NCI-H2196 (cell line): ENCODE measurements at regions not wholly inside any gene's neighbourhood (a gene's known extent, or its start where the extent isn't known, plus 50 kb on each side); places are given as distances from the start of the nearest gene placed in this dataset.
"Not testable (repeated sequence)": the region's sequence is repeated elsewhere in the genome, so short reads cannot be mapped to it uniquely, and the experiment has no call there.

Source experiments
- DNase-seq: peaks from one replicate; lab custom pipeline; 2025; ENCODE audit not compliant: unreplicated experiment; lab: John Stamatoyannopoulos, UW

DNA sequence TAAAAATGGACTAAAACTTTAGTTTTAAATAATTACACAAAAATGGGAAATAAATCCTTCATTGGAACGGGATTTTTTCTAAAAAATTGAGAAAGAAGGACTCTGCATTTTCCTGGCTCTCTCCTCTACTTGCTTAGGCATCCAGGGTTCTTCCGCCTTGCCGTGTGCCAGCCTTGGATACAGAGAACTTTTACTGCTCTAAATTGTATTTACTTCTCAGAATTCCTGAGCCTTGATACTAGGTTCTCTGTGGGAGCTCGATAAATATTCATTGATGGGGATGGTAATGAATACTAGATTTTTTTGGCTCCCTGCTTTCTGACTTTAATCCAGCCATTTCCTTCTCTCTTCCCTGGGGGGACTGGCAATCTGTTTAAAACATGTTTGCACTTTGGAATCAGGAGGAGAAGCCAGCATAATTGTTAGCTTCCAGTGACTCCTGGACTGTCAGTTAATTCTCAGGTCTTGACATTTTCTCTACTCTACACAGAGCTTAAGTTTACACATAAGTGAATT is 746.1 kb upstream of the LRRTM1 start:
- DNase-seq: no peak

GRCh38 chr2:81043681-81044080 is 739.1 kb upstream of the LRRTM1 start:
- no peak for DNase-seq

- no peak for DNase-seq
Measured at GRCh38 chr2:81007104-81007503, 702.6 kb upstream of the LRRTM1 start.

DNA sequence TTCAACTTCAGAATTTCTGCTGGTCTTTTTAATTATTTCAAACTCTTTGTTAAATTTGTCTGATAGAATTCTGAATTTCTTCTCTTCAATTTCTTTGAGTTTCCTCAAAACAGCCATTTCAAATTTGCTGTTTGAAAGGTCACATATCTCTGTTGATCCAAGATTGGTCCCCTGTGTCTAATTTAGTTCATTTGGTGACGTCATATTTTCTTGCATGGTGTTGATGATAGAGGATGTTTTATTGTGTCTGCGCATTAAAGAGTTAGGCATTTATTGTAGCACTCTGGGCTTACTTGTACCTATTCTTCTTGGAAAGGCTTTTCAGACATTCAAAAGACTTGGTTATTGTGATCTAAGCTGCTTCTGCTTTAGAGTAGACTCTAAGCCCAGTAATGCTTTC is 698.4 kb upstream of the LRRTM1 start:
- DNase-seq: no peak

DNA sequence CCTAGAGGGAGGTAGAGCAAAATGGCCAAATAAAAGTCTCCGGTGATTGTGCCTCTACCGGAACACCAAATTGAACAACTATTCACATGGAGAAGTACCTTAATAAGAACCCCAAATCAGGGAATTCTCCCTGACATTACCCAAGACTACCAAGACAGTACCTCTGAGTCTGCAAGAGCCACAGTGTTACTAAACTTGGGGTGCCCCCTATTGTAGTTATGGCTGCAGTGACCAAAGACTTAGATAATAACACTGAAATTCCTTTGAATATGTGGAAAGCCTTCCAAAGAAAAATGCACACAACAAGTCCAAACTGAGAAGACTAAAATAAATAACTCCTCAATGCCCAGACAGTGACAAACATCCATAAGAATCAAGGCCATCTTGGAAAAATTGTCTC is 682.9 kb upstream of the LRRTM1 start:
- no peak for DNase-seq

GRCh38 chr2:80969900-80970299 is 665.3 kb upstream of the LRRTM1 start:
- DNase-seq: no peak

GRCh38 chr2:80968450-80968849 is 663.9 kb upstream of the LRRTM1 start:
- no peak for DNase-seq

GRCh38 chr2:80947601-80948130 is 643.1 kb upstream of the LRRTM1 start:
- DNase-seq: no peak

- DNase-seq: no peak
Measured at GRCh38 chr2:80943487-80943886, 638.9 kb upstream of the LRRTM1 start.

DNA sequence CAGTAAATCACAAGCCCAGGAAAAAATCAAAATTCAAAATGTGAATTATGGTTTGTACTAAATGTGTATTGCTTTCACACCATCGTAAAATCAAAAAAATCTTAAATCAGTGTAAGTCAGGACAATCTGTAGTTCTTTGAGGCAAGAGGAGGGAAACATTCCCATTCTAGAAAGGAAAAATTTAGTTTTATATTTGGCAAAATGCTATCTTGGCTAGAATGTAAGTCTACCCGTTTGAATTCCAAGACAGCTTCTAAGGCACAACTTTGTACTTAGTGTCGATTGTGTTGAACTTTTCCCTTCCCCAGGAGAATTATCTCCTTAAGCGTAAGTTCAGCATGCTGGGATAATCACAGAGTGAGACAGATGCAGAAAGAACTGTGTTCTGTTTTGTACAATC is 638.2 kb upstream of the LRRTM1 start:
- DNase-seq: no peak

DNA sequence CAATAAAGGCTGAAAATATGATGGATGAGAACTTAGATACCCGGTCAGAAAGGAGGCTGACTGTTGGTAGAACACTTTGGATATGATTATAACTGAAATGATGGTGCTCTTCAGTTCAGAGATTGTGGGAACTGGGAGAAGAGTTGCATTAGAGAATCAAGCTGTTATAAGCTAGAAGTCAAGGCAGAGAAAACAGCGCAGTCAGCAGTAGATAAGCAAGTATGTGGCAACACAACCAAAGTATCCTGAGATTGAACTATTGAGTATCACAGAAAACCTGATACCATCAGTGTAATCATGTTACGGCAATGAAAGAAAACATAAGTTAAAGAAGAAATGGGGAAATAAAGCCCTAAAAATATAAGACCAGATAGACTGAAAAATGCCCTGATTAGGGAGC is 633.9 kb upstream of the LRRTM1 start:
- DNase-seq: no peak

DNA sequence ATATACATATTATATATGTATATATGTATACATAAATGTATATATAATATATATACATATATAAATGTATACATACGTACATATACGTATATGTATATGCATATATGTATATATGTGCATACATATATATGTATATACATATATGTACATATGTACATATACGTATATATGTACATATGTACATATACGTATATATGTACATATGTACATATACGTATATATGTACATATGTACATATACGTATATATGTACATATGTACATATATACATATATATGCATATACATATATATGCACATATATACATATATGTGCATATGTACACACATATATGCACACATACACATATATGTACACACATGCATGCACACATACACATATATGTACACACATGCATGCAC is 627.3 kb upstream of the LRRTM1 start:
- DNase-seq: not testable (repeated sequence)

DNA sequence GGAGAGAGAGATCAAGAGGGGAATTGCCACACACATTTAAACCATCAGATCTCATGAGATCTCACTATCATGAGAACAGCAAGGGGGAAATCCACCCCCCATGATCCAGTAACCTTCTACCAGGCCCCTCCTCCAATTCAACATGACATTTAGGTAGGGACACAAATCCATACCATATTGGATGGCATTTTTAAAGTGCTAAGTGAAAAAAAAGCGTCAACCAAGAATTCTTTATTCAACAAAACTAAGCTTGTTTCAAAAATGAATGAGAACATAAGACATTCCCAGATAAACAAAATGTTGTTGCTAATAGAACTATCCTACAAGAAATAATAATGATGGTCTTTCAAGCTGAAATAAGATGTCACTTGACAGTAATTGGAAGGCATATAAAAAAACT is 626.2 kb upstream of the LRRTM1 start:
- no peak for DNase-seq

- no peak for DNase-seq
Measured at GRCh38 chr2:80926168-80926567, 621.6 kb upstream of the LRRTM1 start.

GRCh38 chr2:80896576-80896975 is 592.0 kb upstream of the LRRTM1 start:
- no peak for DNase-seq

GRCh38 chr2:80894486-80894885 is 589.9 kb upstream of the LRRTM1 start:
- DNase-seq: no peak

DNA sequence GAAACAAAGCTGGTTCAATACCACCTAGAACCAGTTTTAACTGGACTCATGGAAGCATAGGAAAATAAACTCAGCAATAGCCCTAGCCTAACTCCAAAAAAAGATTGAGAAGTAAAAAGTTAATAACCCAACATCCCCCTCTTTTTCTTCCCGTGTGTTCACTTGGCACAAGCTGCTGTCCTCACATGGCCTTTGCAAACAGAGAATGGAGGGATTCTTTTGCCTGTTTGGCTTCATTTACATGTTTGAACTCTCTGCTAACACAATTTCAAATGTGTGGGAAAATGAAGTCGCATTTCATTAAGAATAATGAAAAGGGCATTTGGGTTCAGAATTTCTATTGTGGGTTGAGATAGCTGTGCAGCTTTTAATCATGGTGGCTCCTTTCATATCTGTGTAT is 589.2 kb upstream of the LRRTM1 start:
- no peak for DNase-seq

- no peak for DNase-seq
Measured at GRCh38 chr2:80889009-80889408, 584.5 kb upstream of the LRRTM1 start.

DNA sequence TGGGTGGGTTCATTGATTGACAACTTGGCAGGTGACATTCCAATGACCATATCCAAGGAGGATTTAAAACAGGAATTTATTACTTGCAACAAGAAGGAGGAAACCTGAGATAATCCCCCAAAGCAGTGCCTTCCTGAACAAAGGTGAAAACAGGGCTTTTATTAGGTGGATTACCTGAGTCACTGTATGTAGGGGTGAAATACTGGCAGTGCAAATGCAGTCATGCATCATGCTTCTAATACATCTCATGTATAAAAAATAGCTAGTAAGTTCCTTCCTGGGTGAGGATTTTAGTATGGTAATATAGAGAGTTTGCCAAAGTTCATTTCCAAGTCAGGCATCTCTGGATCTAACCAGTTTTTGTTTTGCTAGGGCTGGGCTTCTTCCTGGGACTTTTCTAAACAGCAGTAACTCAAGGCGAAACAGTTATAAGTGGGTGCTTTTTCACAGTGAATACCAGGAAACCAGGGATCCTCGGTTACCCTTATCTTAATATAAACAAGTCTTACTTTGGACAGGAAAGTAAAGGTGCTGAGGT is 583.4 kb upstream of the LRRTM1 start:
- DNase-seq: no peak

GRCh38 chr2:80874374-80874773 is 569.8 kb upstream of the LRRTM1 start:
- DNase-seq: no peak

DNA sequence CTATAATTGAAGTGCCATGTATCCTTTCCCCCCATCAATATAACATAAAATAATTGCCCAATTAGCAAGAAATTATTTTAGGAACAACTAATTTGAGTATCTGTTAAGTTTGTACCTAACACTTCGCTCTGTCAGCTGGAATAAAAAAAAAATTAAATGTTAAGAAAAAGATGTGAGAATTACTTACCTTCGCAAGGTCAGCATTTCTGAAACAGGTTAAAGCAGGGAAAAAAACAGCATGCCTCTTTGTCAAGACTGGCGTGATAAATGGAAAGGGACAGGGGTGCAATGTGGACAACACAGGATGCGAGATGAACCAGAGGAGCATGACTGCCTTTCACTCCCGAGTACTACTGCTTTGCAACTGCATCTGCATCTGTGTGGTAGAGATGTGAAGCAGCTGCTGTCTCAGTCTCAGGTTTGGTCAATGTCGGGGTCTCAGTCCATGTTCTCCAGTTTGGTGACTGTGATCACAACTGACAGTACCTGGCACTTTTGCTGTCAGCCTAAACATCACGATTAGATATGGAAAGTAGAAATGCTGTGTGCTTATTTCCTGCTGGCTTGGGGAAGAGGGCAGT is 565.4 kb upstream of the LRRTM1 start:
- no peak for DNase-seq

- no peak for DNase-seq
Measured at GRCh38 chr2:80863147-80863714, 558.7 kb upstream of the LRRTM1 start.

DNA sequence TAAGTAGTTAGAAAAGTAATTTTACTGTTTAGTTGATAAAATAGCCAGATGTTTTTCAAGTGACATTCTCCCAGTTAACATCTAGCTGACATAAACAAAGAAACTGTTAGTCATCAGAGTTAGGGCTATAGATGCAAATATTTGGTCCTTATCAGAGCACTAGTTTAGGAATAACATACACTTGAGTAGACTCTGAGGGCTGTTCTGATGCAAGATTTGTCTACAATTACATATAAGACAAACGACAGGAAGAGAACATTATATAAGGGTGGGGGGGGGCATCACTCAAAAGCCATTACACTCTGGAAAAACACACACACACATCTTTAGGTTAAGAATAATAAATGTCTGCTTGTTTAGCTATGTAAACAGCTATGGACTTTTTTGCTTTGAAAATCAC is 554.4 kb upstream of the LRRTM1 start:
- no peak for DNase-seq
